ENCODE measurements at regions not wholly inside any gene's neighbourhood (a gene's known extent, or its start where the extent isn't known, plus 50 kb on each side); places are given as distances from the start of the nearest gene placed in this dataset.

- no peak for TF ChIP-seq POLR2A (IDR thresholded peaks at IDR 0.05; ENCODE audit: low read depth, low read length)
- TF ChIP-seq TAF1 (IDR thresholded peaks at IDR 0.05; ENCODE audit: borderline replicate concordance, low read depth, low read length): no peak
- no peak for TF ChIP-seq POLR2AphosphoS5 (IDR thresholded peaks at IDR 0.05; ENCODE audit: low read depth, low read length)
Observed at GRCh38 chr14:64649383-64649998, 54.7 kb upstream of the PLEKHG3 start.
